ENCODE measurements at regions not wholly inside any gene's neighbourhood (a gene's known extent, or its start where the extent isn't known, plus 50 kb on each side); places are given as distances from the start of the nearest gene placed in this dataset.
"Not testable (repeated sequence)": the region's sequence is repeated elsewhere in the genome, so short reads cannot be mapped to it uniquely, and the experiment has no call there.

- H3K27ac ChIP-seq (ENCODE audit: insufficient read depth, low read length, poor library complexity, severe bottlenecking), result no peak overlapping the region
- no peak for DNase-seq
- H3K4me3 ChIP-seq (ENCODE audit: insufficient read depth, low read depth, low read length, poor library complexity, severe bottlenecking), result no peak overlapping the region
- H3K27me3 ChIP-seq (replicated peaks; ENCODE audit: control insufficient read depth, insufficient read depth, low read length, poor library complexity, severe bottlenecking), result no peaks in the 10 kb centered on the region
- no peaks in the 10 kb centered on the region for H3K36me3 ChIP-seq (ENCODE audit: control insufficient read depth, insufficient read depth, low read length)
- no peaks in the 10 kb centered on the region for H3K4me1 ChIP-seq (ENCODE audit: control insufficient read depth, insufficient read depth, low read length, poor library complexity, severe bottlenecking)
- no peaks in the 10 kb centered on the region for H3K9me3 ChIP-seq (ENCODE audit: control insufficient read depth, low read length)
These were observed 80.7 kb downstream of the FOXF2 start for GRCh38 chr6:1470040-1470439.

GRCh38 chr6:1472643-1473042 is 83.3 kb downstream of the FOXF2 start:
- Histone ChIP-seq H3K27me3 (replicated peaks; ENCODE audit: control insufficient read depth, insufficient read depth, low read length, poor library complexity, severe bottlenecking) (no peaks in the 10 kb centered on the region), H3K4me3 (ENCODE audit: insufficient read depth, low read depth, low read length, poor library complexity, severe bottlenecking) (no peak overlapping the region), H3K4me1 (ENCODE audit: control insufficient read depth, insufficient read depth, low read length, poor library complexity, severe bottlenecking) (no peaks in the 10 kb centered on the region), H3K9me3 (ENCODE audit: control insufficient read depth, low read length) (no peaks in the 10 kb centered on the region), H3K27ac (ENCODE audit: insufficient read depth, low read length, poor library complexity, severe bottlenecking) (no peak overlapping the region), H3K36me3 (ENCODE audit: control insufficient read depth, insufficient read depth, low read length) (no peaks in the 10 kb centered on the region)
- DNase-seq, result no peak

DNA sequence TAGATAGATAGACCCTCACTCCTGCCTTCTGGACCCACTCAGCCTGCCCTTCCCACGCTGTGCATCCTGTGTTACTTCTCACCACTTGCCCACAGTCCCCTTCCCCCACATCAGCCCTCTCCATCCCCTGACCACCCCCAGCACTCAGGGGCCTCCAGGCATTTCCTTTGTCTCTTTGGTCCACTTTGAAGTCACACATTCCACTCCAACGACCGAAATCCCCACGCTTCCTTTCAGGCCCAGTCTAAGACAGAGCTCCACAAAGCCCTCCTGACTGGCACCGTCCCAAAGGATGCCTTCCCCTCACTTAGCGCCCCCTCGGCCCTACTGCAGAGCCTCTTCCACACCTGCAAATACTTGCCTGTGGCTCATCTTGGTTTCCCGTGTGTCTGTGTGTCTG is 83.8 kb downstream of the FOXF2 start:
- H3K9me3 ChIP-seq (ENCODE audit: control insufficient read depth, low read length), result no peaks in the 10 kb centered on the region
- H3K36me3 ChIP-seq (ENCODE audit: control insufficient read depth, insufficient read depth, low read length), result no peaks in the 10 kb centered on the region
- no peaks in the 10 kb centered on the region for H3K4me1 ChIP-seq (ENCODE audit: control insufficient read depth, insufficient read depth, low read length, poor library complexity, severe bottlenecking)
- H3K4me3 ChIP-seq (ENCODE audit: insufficient read depth, low read depth, low read length, poor library complexity, severe bottlenecking), result no peak overlapping the region
- no peak overlapping the region for H3K27ac ChIP-seq (ENCODE audit: insufficient read depth, low read length, poor library complexity, severe bottlenecking)
- no peak for DNase-seq
- H3K27me3 ChIP-seq (replicated peaks; ENCODE audit: control insufficient read depth, insufficient read depth, low read length, poor library complexity, severe bottlenecking), result no peaks in the 10 kb centered on the region

- Histone ChIP-seq H3K9me3 (ENCODE audit: control insufficient read depth, low read length) (no peaks in the 10 kb centered on the region), H3K4me3 (ENCODE audit: insufficient read depth, low read depth, low read length, poor library complexity, severe bottlenecking) (no peak overlapping the region), H3K36me3 (ENCODE audit: control insufficient read depth, insufficient read depth, low read length) (no peaks in the 10 kb centered on the region), H3K4me1 (ENCODE audit: control insufficient read depth, insufficient read depth, low read length, poor library complexity, severe bottlenecking) (no peaks in the 10 kb centered on the region), H3K27me3 (replicated peaks; ENCODE audit: control insufficient read depth, insufficient read depth, low read length, poor library complexity, severe bottlenecking) (no peaks in the 10 kb centered on the region), H3K27ac (ENCODE audit: insufficient read depth, low read length, poor library complexity, severe bottlenecking) (no peak overlapping the region)
- DNase-seq, result no peak
These were observed 84.2 kb downstream of the FOXF2 start for GRCh38 chr6:1473598-1473997.

DNA sequence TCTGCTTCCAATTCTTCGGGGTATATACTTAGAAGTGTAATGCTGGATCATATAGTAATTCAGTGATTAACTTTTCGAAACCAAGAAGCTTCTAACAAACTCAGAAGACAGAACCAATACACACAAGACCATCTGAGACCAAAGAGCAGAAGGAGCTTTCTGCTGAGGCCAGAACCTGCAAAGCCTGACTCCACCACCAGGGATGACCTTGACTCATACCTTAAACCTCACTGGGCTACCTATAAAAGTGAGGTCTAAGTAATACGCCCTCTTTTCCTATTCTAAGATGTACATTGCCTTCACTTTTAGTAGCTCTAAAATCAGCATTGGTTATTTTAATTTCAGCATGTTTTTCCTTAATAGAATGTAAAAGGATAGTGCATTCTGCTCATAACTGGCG is 84.8 kb downstream of the FOXF2 start:
- no peaks in the 10 kb centered on the region for H3K4me1 ChIP-seq (ENCODE audit: control insufficient read depth, insufficient read depth, low read length, poor library complexity, severe bottlenecking)
- H3K27ac ChIP-seq (ENCODE audit: insufficient read depth, low read length, poor library complexity, severe bottlenecking), result no peak overlapping the region
- no peak for DNase-seq
- H3K27me3 ChIP-seq (replicated peaks; ENCODE audit: control insufficient read depth, insufficient read depth, low read length, poor library complexity, severe bottlenecking), result no peaks in the 10 kb centered on the region
- no peak overlapping the region for H3K4me3 ChIP-seq (ENCODE audit: insufficient read depth, low read depth, low read length, poor library complexity, severe bottlenecking)
- no peaks in the 10 kb centered on the region for H3K36me3 ChIP-seq (ENCODE audit: control insufficient read depth, insufficient read depth, low read length)
- H3K9me3 ChIP-seq (ENCODE audit: control insufficient read depth, low read length), result no peaks in the 10 kb centered on the region

DNA sequence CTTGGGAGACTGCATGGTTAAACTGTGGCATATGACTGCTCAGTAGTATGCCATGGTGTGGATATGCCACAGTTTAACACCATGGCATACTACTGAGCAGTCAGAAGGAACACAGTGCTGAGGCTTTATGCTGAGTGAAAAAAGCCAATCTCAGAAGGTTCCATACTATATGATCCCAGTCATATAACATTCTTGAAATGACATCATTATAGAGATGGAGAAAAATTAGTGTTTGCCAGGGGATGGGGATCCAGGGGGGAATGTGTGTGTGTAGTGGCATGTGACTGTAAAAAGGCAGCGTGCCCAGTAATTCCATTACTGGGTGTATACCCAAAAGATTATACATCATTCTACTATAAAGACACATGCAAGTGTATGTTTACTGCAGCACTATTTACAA is 85.8 kb downstream of the FOXF2 start:
- Histone ChIP-seq H3K36me3 (ENCODE audit: control insufficient read depth, insufficient read depth, low read length) (no peaks in the 10 kb centered on the region), H3K9me3 (ENCODE audit: control insufficient read depth, low read length) (no peaks in the 10 kb centered on the region), H3K4me1 (ENCODE audit: control insufficient read depth, insufficient read depth, low read length, poor library complexity, severe bottlenecking) (no peaks in the 10 kb centered on the region), H3K27me3 (replicated peaks; ENCODE audit: control insufficient read depth, insufficient read depth, low read length, poor library complexity, severe bottlenecking) (no peaks in the 10 kb centered on the region), H3K4me3 (ENCODE audit: insufficient read depth, low read depth, low read length, poor library complexity, severe bottlenecking) (no peak overlapping the region), H3K27ac (ENCODE audit: insufficient read depth, low read length, poor library complexity, severe bottlenecking) (no peak overlapping the region)
- no peak for DNase-seq

GRCh38 chr6:1477432-1478090 is 88.2 kb downstream of the FOXF2 start:
- Histone ChIP-seq H3K4me1 (ENCODE audit: control insufficient read depth, insufficient read depth, low read length, poor library complexity, severe bottlenecking) (no peaks in the 10 kb centered on the region), H3K36me3 (ENCODE audit: control insufficient read depth, insufficient read depth, low read length) (no peaks in the 10 kb centered on the region), H3K27me3 (replicated peaks; ENCODE audit: control insufficient read depth, insufficient read depth, low read length, poor library complexity, severe bottlenecking) (no peaks in the 10 kb centered on the region), H3K9me3 (ENCODE audit: control insufficient read depth, low read length) (no peaks in the 10 kb centered on the region), H3K4me3 (ENCODE audit: insufficient read depth, low read depth, low read length, poor library complexity, severe bottlenecking) (no peak overlapping the region), H3K27ac (ENCODE audit: insufficient read depth, low read length, poor library complexity, severe bottlenecking) (no peak overlapping the region)
- DNase-seq, result no peak

DNA sequence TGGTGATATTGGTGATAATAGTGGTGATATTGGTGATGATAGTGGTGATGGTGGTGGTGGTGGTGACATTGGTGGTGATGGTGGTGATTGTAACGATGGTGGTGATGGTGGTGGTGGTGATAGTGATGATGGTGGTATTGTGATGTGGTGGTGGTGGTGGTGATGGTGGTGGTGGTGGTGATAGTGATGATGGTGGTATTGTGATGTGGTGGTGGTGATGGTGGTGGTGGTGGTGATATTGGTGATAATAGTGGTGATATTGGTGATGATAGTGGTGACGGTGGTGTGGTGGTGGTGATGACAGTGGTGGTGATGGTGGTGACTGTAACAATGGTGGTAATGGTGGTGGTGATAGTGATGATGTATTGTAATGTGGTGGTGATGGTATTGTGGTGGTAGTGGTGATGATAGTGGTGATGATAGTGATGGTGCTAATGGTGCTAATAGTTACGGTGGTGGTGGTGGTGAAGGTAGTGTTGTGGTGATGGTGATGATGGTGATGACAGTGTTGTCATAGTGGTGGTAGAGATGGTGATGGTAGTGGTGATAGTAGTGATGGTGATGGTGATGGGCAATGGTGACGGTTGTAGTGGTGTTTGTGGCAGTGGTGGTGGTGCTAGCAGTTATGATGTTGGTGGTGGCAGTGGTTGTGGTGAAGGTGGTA is 88.9 kb downstream of the FOXF2 start:
- DNase-seq; H3K27me3 ChIP-seq (replicated peaks; ENCODE audit: control insufficient read depth, insufficient read depth, low read length, poor library complexity, severe bottlenecking); H3K27ac ChIP-seq (ENCODE audit: insufficient read depth, low read length, poor library complexity, severe bottlenecking); H3K9me3 ChIP-seq (ENCODE audit: control insufficient read depth, low read length); H3K4me1 ChIP-seq (ENCODE audit: control insufficient read depth, insufficient read depth, low read length, poor library complexity, severe bottlenecking); H3K4me3 ChIP-seq (ENCODE audit: insufficient read depth, low read depth, low read length, poor library complexity, severe bottlenecking); H3K36me3 ChIP-seq (ENCODE audit: control insufficient read depth, insufficient read depth, low read length): not testable (repeated sequence)

DNA sequence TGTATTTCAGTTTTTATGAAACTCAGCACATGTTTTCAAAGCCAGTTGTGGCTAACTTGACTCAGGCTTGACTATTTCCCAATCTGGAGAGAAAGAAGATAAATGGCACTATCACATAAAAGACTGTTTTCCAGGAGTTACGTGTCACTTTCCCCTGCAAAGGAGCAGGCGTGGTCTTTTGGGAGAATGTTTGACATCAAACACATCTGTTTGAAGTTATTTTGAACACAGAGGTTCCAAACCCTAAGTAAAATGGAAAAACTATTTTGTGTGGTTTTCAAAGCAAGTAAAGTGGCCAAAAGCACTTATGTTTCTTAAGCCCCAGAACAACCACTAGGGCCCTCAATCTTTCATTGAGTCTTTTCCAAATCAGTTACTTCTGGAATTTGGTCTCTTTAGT is 89.7 kb downstream of the FOXF2 start:
- Histone ChIP-seq H3K36me3 (ENCODE audit: control insufficient read depth, insufficient read depth, low read length) (no peaks in the 10 kb centered on the region), H3K4me1 (ENCODE audit: control insufficient read depth, insufficient read depth, low read length, poor library complexity, severe bottlenecking) (no peaks in the 10 kb centered on the region), H3K27ac (ENCODE audit: insufficient read depth, low read length, poor library complexity, severe bottlenecking) (no peak overlapping the region), H3K4me3 (ENCODE audit: insufficient read depth, low read depth, low read length, poor library complexity, severe bottlenecking) (no peak overlapping the region), H3K9me3 (ENCODE audit: control insufficient read depth, low read length) (no peaks in the 10 kb centered on the region), H3K27me3 (replicated peaks; ENCODE audit: control insufficient read depth, insufficient read depth, low read length, poor library complexity, severe bottlenecking) (no peaks in the 10 kb centered on the region)
- no peak for DNase-seq

GRCh38 chr6:1479601-1480221 is 90.3 kb downstream of the FOXF2 start:
- no peak overlapping the region for H3K4me3 ChIP-seq (ENCODE audit: insufficient read depth, low read depth, low read length, poor library complexity, severe bottlenecking)
- no peaks in the 10 kb centered on the region for H3K9me3 ChIP-seq (ENCODE audit: control insufficient read depth, low read length)
- H3K27me3 ChIP-seq (replicated peaks; ENCODE audit: control insufficient read depth, insufficient read depth, low read length, poor library complexity, severe bottlenecking), result no peaks in the 10 kb centered on the region
- DNase-seq, result no peak
- no peaks in the 10 kb centered on the region for H3K4me1 ChIP-seq (ENCODE audit: control insufficient read depth, insufficient read depth, low read length, poor library complexity, severe bottlenecking)
- no peak overlapping the region for H3K27ac ChIP-seq (ENCODE audit: insufficient read depth, low read length, poor library complexity, severe bottlenecking)
- no peaks in the 10 kb centered on the region for H3K36me3 ChIP-seq (ENCODE audit: control insufficient read depth, insufficient read depth, low read length)
